ENCODE measurements at regions not wholly inside any gene's neighbourhood (a gene's known extent, or its start where the extent isn't known, plus 50 kb on each side); places are given as distances from the start of the nearest gene placed in this dataset.

GRCh38 chr4:18878561-18878960 is 857.0 kb upstream of the LCORL start:
- peaks cover 4% of the 10 kb centered on the region for H3K27me3 Mint-ChIP-seq (ENCODE audit: low read depth)
- no peak overlapping the region for H3K4me3 Mint-ChIP-seq
- peak overlapping the region; percentile 69 to 97 (median 88) for H3K27ac Mint-ChIP-seq
- peaks cover 31% of the 10 kb centered on the region for H3K4me1 Mint-ChIP-seq
- peaks cover 14% of the 10 kb centered on the region for H3K36me3 Mint-ChIP-seq (ENCODE audit: low read depth)
- TF ChIP-seq CTCF (IDR thresholded peaks at IDR 0.05; ENCODE audit: unreplicated experiment in 3 of 3): no peak
- peaks cover 26% of the 10 kb centered on the region for H3K9me3 Mint-ChIP-seq

- Mint-ChIP-seq H3K4me1 (peaks cover 15% of the 10 kb centered on the region), H3K27me3 (ENCODE audit: low read depth) (no peaks in the 10 kb centered on the region), H3K4me3 (no peak overlapping the region), H3K27ac (peak overlapping the region; percentile 60 to 77 (median 76)), H3K36me3 (ENCODE audit: low read depth) (no peaks in the 10 kb centered on the region), H3K9me3 (peaks cover 20% of the 10 kb centered on the region)
- TF ChIP-seq CTCF (IDR thresholded peaks at IDR 0.05; ENCODE audit: unreplicated experiment in 3 of 3): no peak
Observed at GRCh38 chr4:18869166-18869565, 847.6 kb upstream of the LCORL start.

GRCh38 chr4:18860836-18861530 is 839.4 kb upstream of the LCORL start:
- no peaks in the 10 kb centered on the region for H3K36me3 Mint-ChIP-seq (ENCODE audit: low read depth)
- TF ChIP-seq CTCF (IDR thresholded peaks at IDR 0.05; ENCODE audit: unreplicated experiment in 3 of 3): no peak
- H3K4me3 Mint-ChIP-seq: no peak overlapping the region
- no peaks in the 10 kb centered on the region for H3K27me3 Mint-ChIP-seq (ENCODE audit: low read depth)
- H3K9me3 Mint-ChIP-seq: no peaks in the 10 kb centered on the region
- no peak overlapping the region for H3K27ac Mint-ChIP-seq
- peaks cover 13% of the 10 kb centered on the region for H3K4me1 Mint-ChIP-seq

- TF ChIP-seq CTCF (IDR thresholded peaks at IDR 0.05; ENCODE audit: unreplicated experiment in 3 of 3): no peak
- no peak overlapping the region for H3K4me3 Mint-ChIP-seq
- peak overlapping the region; percentile 67 to 92 (median 76) for H3K27ac Mint-ChIP-seq
- H3K4me1 Mint-ChIP-seq: peaks cover 8% of the 10 kb centered on the region
- H3K9me3 Mint-ChIP-seq: no peaks in the 10 kb centered on the region
- H3K36me3 Mint-ChIP-seq (ENCODE audit: low read depth): no peaks in the 10 kb centered on the region
- H3K27me3 Mint-ChIP-seq (ENCODE audit: low read depth): no peaks in the 10 kb centered on the region
Observed at GRCh38 chr4:18859468-18859867, 837.9 kb upstream of the LCORL start.

- H3K27ac Mint-ChIP-seq: peak overlapping the region in 1 of 3 experiments; percentile 30
- no peaks in the 10 kb centered on the region for H3K27me3 Mint-ChIP-seq (ENCODE audit: low read depth)
- no peak overlapping the region for H3K4me3 Mint-ChIP-seq
- peaks cover 8% of the 10 kb centered on the region for H3K4me1 Mint-ChIP-seq
- TF ChIP-seq CTCF (IDR thresholded peaks at IDR 0.05; ENCODE audit: unreplicated experiment in 3 of 3): no peak
- H3K36me3 Mint-ChIP-seq (ENCODE audit: low read depth): no peaks in the 10 kb centered on the region
- H3K9me3 Mint-ChIP-seq: no peaks in the 10 kb centered on the region
Observed at GRCh38 chr4:18858229-18858922, 836.8 kb upstream of the LCORL start.
